Activated T-helper 9 cell treated with anti-CD3 and anti-CD28 coated beads, Interleukin-2, amount 50 U/mL, for 16 hours (primary cell): ENCODE measurements at regions not wholly inside any gene's neighbourhood (a gene's known extent, or its start where the extent isn't known, plus 50 kb on each side); places are given as distances from the start of the nearest gene placed in this dataset.
"Not testable (repeated sequence)": the region's sequence is repeated elsewhere in the genome, so short reads cannot be mapped to it uniquely, and the experiment has no call there.

Experiments
- DNase-seq: peaks from one replicate; pipeline ENCODE4 v3.0.0-alpha.2; 2020; ENCODE audit warnings: low read depth

- DNase-seq: no peak
Observed at GRCh38 chr6:97915537-97915936, 632.5 kb upstream of the MMS22L start.

- DNase-seq: no peak
Observed at GRCh38 chr6:97917369-97917768, 634.4 kb upstream of the MMS22L start.

GRCh38 chr6:97919046-97919445 lies 636.0 kb upstream of the MMS22L start:
- DNase-seq: no peak

- no peak for DNase-seq
Observed at GRCh38 chr6:97919631-97920030, 636.6 kb upstream of the MMS22L start.

- no peak for DNase-seq
Observed at GRCh38 chr6:97923249-97923648, 640.2 kb upstream of the MMS22L start.

- no peak for DNase-seq
Observed at GRCh38 chr6:97925504-97925903, 642.5 kb upstream of the MMS22L start.

GRCh38 chr6:97939440-97940168 lies 656.6 kb upstream of the MMS22L start:
- DNase-seq: no peak

- no peak for DNase-seq
Observed at GRCh38 chr6:97947841-97948240, 664.8 kb upstream of the MMS22L start.

- no peak for DNase-seq
Observed at GRCh38 chr6:97958134-97958533, 675.1 kb upstream of the MMS22L start.

GRCh38 chr6:97963193-97963592 lies 680.2 kb upstream of the MMS22L start:
- no peak for DNase-seq

- DNase-seq: no peak
Observed at GRCh38 chr6:97969065-97969464, 686.0 kb upstream of the MMS22L start.

- DNase-seq: no peak
Observed at GRCh38 chr6:97977084-97977483, 694.1 kb upstream of the MMS22L start.

- no peak for DNase-seq
Observed at GRCh38 chr6:97978855-97979271, 695.8 kb upstream of the MMS22L start.

- DNase-seq: not testable (repeated sequence)
Observed at GRCh38 chr6:97979285-97979684, 696.3 kb upstream of the MMS22L start.

GRCh38 chr6:97989451-97989850 lies 706.4 kb upstream of the MMS22L start:
- no peak for DNase-seq

GRCh38 chr6:97995158-97995557 lies 712.1 kb upstream of the MMS22L start:
- DNase-seq: no peak

- DNase-seq: no peak
Observed at GRCh38 chr6:98002678-98003077, 719.7 kb upstream of the MMS22L start.

- no peak for DNase-seq
Observed at GRCh38 chr6:98014442-98015201, 731.6 kb upstream of the MMS22L start.

- DNase-seq: no peak
Observed at GRCh38 chr6:98016565-98016964, 733.5 kb upstream of the MMS22L start.

- DNase-seq: no peak
Observed at GRCh38 chr6:98020222-98020621, 737.2 kb upstream of the MMS22L start.

GRCh38 chr6:98024359-98024758 lies 741.3 kb upstream of the MMS22L start:
- no peak for DNase-seq

GRCh38 chr6:98027898-98028297 lies 744.9 kb upstream of the MMS22L start:
- no peak for DNase-seq

GRCh38 chr6:98033617-98034016 lies 750.6 kb upstream of the MMS22L start:
- DNase-seq: no peak
